ENCODE measurements at regions not wholly inside any gene's neighbourhood (a gene's known extent, or its start where the extent isn't known, plus 50 kb on each side); places are given as distances from the start of the nearest gene placed in this dataset.

DNA sequence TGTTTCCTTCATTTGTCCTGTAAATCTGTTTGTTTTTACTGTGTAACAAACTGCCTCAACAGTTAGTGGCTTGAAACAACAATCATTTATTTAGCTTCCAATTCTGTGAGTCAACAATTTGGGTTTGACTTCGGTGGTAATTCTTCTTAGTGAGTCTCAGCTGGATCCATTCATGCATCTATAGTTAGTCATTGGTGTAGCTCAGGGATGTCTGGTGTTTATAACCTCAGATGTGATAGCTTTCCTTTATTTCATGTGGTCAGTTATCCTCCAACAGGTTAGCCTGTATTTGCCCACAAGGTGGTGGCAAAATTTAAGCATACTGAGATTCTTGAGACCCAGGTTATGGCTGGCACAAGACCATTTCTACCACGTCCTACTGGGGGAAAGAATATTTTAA, 1267.2 kb downstream of the RAPGEF2 start:
- DNase-seq (ENCODE audit: low read depth, low spot score) (no peak), ATAC-seq (no peak)
- no peak overlapping the region for H3K9ac ChIP-seq (ENCODE audit: low read length)
- H3K9me3 ChIP-seq (ENCODE audit: control insufficient read depth in 1 of 2, insufficient read depth in 1 of 2, low read depth in 1 of 2, low read length in 2 of 2) = no peaks in the 10 kb centered on the region
- BruUV-seq (replicated peaks) = no TSS peak
- no peak overlapping the region for H3K27ac ChIP-seq (ENCODE audit: low read depth, low read length)
- ChIA-PET CTCF (no interaction called here), RAD21 (ENCODE audit: low non-redundant PET in 1 of 2, low total read pairs in 2 of 2, uncharacterized antibody in 2 of 2, unreplicated experiment in 2 of 2) (no interaction called here), POLR2A (no interaction called here)
- H2AFZ ChIP-seq (ENCODE audit: low read depth, low read length, poor library complexity, severe bottlenecking) = no peak overlapping the region
- H3K9me2 ChIP-seq (ENCODE audit: insufficient read depth) = no peaks in the 10 kb centered on the region
- H3K79me2 ChIP-seq (ENCODE audit: insufficient read depth, low read length) = no peaks in the 10 kb centered on the region
- H4K20me1 ChIP-seq (ENCODE audit: insufficient read depth) = no peaks in the 10 kb centered on the region
- no peaks in the 10 kb centered on the region for H3K36me3 ChIP-seq (ENCODE audit: control insufficient read depth in 1 of 2, insufficient read depth in 2 of 2, low read length in 2 of 2)
- H3K4me2 ChIP-seq (ENCODE audit: low read length) = no peak overlapping the region
- TF ChIP-seq RAD21 (IDR thresholded peaks at IDR 0.05; ENCODE audit: low read depth) (peak; percentile 11; the same call in 1 of the 2 replicates), POLR2AphosphoS5 (IDR thresholded peaks at IDR 0.05; ENCODE audit: low read depth, low read length) (no peak)
- no peaks in the 10 kb centered on the region for H3K27me3 ChIP-seq (ENCODE audit: insufficient read depth, low read length)
- no peak overlapping the region for H3K4me3 ChIP-seq (replicated peaks in 1 of 2; ENCODE audit: low read depth in 1 of 2, low read length in 2 of 2)
- intact Hi-C loops (cut with micrococcal nuclease) = no loop called here
- H3K4me1 ChIP-seq (ENCODE audit: control insufficient read depth in 1 of 2, insufficient read depth in 2 of 2, low read length in 2 of 2) = 0 out of 4 replicates have a peak, but pooled peaks cover 0 to 6% of the 10 kb centered on the region in 2 experiments

DNA sequence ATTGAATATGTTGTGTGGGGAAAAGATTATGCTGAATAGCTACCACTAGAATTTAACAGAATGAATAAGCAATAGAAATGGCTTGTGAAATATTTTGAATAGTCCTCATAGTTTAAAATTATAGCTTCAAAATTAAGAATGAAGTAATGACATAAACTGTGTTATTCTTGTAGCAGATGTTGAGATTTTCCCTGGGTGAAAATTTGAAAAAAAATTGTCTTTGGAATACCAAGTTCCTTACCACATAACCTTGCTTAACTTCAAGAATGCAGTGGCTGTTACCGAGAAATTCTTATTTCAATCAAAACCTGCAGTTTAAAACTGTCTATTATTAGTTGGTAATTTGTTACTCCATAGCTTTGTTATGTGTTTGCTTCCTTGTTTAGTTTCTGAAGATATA, 1268.6 kb downstream of the RAPGEF2 start:
- ChIA-PET POLR2A (no interaction called here), CTCF (no interaction called here), RAD21 (ENCODE audit: low non-redundant PET in 1 of 2, low total read pairs in 2 of 2, uncharacterized antibody in 2 of 2, unreplicated experiment in 2 of 2) (no interaction called here)
- DNase-seq (ENCODE audit: low read depth, low spot score) (no peak), ATAC-seq (no peak)
- no peaks in the 10 kb centered on the region for H3K27me3 ChIP-seq (ENCODE audit: insufficient read depth, low read length)
- no peak for TF ChIP-seq CBX3 (IDR thresholded peaks at IDR 0.05; ENCODE audit: low read depth)
- TF ChIP-seq, protein P1, sequence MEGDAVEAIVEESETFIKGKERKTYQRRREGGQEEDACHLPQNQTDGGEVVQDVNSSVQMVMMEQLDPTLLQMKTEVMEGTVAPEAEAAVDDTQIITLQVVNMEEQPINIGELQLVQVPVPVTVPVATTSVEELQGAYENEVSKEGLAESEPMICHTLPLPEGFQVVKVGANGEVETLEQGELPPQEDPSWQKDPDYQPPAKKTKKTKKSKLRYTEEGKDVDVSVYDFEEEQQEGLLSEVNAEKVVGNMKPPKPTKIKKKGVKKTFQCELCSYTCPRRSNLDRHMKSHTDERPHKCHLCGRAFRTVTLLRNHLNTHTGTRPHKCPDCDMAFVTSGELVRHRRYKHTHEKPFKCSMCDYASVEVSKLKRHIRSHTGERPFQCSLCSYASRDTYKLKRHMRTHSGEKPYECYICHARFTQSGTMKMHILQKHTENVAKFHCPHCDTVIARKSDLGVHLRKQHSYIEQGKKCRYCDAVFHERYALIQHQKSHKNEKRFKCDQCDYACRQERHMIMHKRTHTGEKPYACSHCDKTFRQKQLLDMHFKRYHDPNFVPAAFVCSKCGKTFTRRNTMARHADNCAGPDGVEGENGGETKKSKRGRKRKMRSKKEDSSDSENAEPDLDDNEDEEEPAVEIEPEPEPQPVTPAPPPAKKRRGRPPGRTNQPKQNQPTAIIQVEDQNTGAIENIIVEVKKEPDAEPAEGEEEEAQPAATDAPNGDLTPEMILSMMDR (IDR thresholded peaks at IDR 0.05 in 2 of 3, conservative IDR thresholded peaks at IDR 0.05 in 1 of 3; ENCODE audit: borderline replicate concordance in 1 of 3, insufficient read depth in 1 of 3, low read depth in 2 of 3, low read length in 2 of 3) = no peak
- no peak for TF ChIP-seq POLR2A (IDR thresholded peaks at IDR 0.05; ENCODE audit: borderline replicate concordance, extremely low read depth, insufficient read depth, insufficient read length)
- TF ChIP-seq SIN3A (IDR thresholded peaks at IDR 0.05; ENCODE audit: low read depth) = no peak
- TF ChIP-seq, protein P2, sequence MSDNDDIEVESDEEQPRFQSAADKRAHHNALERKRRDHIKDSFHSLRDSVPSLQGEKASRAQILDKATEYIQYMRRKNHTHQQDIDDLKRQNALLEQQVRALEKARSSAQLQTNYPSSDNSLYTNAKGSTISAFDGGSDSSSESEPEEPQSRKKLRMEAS (IDR thresholded peaks at IDR 0.05) = no peak
- TF ChIP-seq, protein P3, sequence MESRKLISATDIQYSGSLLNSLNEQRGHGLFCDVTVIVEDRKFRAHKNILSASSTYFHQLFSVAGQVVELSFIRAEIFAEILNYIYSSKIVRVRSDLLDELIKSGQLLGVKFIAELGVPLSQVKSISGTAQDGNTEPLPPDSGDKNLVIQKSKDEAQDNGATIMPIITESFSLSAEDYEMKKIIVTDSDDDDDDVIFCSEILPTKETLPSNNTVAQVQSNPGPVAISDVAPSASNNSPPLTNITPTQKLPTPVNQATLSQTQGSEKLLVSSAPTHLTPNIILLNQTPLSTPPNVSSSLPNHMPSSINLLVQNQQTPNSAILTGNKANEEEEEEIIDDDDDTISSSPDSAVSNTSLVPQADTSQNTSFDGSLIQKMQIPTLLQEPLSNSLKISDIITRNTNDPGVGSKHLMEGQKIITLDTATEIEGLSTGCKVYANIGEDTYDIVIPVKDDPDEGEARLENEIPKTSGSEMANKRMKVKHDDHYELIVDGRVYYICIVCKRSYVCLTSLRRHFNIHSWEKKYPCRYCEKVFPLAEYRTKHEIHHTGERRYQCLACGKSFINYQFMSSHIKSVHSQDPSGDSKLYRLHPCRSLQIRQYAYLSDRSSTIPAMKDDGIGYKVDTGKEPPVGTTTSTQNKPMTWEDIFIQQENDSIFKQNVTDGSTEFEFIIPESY (IDR thresholded peaks at IDR 0.05; ENCODE audit: extremely low read depth, insufficient replicate concordance, low read length) = no peak
- no peak for TF ChIP-seq SP1 (IDR thresholded peaks at IDR 0.05; ENCODE audit: low read depth)
- no peak for TF ChIP-seq SRF (IDR thresholded peaks at IDR 0.05; ENCODE audit: low read depth)
- no peak for TF ChIP-seq EZH2 (IDR thresholded peaks at IDR 0.05)
- TF ChIP-seq ZFX (IDR thresholded peaks at IDR 0.05) = no peak
- TF ChIP-seq YY1 (IDR thresholded peaks at IDR 0.05; ENCODE audit: extremely low read depth, insufficient replicate concordance, low read depth, low read length) = no peak
- TF ChIP-seq CEBPB (IDR thresholded peaks at IDR 0.05; ENCODE audit: low read depth) = no peak
- no peak for TF ChIP-seq EGR1 (IDR thresholded peaks at IDR 0.05; ENCODE audit: low read depth)
- TF ChIP-seq RAD21 (IDR thresholded peaks at IDR 0.05; ENCODE audit: low read depth) = no peak
- TF ChIP-seq, protein P4, sequence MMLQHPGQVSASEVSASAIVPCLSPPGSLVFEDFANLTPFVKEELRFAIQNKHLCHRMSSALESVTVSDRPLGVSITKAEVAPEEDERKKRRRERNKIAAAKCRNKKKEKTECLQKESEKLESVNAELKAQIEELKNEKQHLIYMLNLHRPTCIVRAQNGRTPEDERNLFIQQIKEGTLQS (IDR thresholded peaks at IDR 0.05) = no peak
- TF ChIP-seq EZH2phosphoT487 (IDR thresholded peaks at IDR 0.05; ENCODE audit: borderline replicate concordance) = no peak
- H4K20me1 ChIP-seq (ENCODE audit: insufficient read depth) = no peaks in the 10 kb centered on the region
- no peak overlapping the region for H3K4me2 ChIP-seq (ENCODE audit: low read length)
- no peak overlapping the region for H2AFZ ChIP-seq (ENCODE audit: low read depth, low read length, poor library complexity, severe bottlenecking)
- H3K9ac ChIP-seq (ENCODE audit: low read length) = no peak overlapping the region
- BruUV-seq (replicated peaks) = no TSS peak
- intact Hi-C loops (cut with micrococcal nuclease) = no loop called here
- no peaks in the 10 kb centered on the region for H3K9me2 ChIP-seq (ENCODE audit: insufficient read depth)
- H3K36me3 ChIP-seq (ENCODE audit: control insufficient read depth in 1 of 2, insufficient read depth in 2 of 2, low read length in 2 of 2) = no peaks in the 10 kb centered on the region
- H3K4me1 ChIP-seq (ENCODE audit: control insufficient read depth in 1 of 2, insufficient read depth in 2 of 2, low read length in 2 of 2) = 0 out of 4 replicates have a peak, but pooled peaks cover 0 to 6% of the 10 kb centered on the region in 2 experiments
- no peaks in the 10 kb centered on the region for H3K79me2 ChIP-seq (ENCODE audit: insufficient read depth, low read length)
- no peak overlapping the region for H3K27ac ChIP-seq (ENCODE audit: low read depth, low read length)
- H3K4me3 ChIP-seq (replicated peaks in 1 of 2; ENCODE audit: low read depth in 1 of 2, low read length in 2 of 2) = no peak overlapping the region
- H3K9me3 ChIP-seq (ENCODE audit: control insufficient read depth in 1 of 2, insufficient read depth in 1 of 2, low read depth in 1 of 2, low read length in 2 of 2) = no peaks in the 10 kb centered on the region

Measured in HCT116 (cell line).